ENCODE measurements at regions not wholly inside any gene's neighbourhood (a gene's known extent, or its start where the extent isn't known, plus 50 kb on each side); places are given as distances from the start of the nearest gene placed in this dataset.

- TF ChIP-seq CTCF (IDR thresholded peaks at IDR 0.05) (no peak), POLR2A (IDR thresholded peaks at IDR 0.05) (no peak)
These were observed 466.8 kb upstream of the CDH8 start for GRCh38 chr16:62503073-62503472.

Data from uterus (tissue), 2 donors.